Daoy (cell line): ENCODE measurements at regions not wholly inside any gene's neighbourhood (a gene's known extent, or its start where the extent isn't known, plus 50 kb on each side); places are given as distances from the start of the nearest gene placed in this dataset.
"Not testable (repeated sequence)": the region's sequence is repeated elsewhere in the genome, so short reads cannot be mapped to it uniquely, and the experiment has no call there.

Source experiments
- DNase-seq: peaks from one replicate; pipeline ENCODE4 v3.0.0-alpha.2; 2015; ENCODE audit warnings: low read depth

DNA sequence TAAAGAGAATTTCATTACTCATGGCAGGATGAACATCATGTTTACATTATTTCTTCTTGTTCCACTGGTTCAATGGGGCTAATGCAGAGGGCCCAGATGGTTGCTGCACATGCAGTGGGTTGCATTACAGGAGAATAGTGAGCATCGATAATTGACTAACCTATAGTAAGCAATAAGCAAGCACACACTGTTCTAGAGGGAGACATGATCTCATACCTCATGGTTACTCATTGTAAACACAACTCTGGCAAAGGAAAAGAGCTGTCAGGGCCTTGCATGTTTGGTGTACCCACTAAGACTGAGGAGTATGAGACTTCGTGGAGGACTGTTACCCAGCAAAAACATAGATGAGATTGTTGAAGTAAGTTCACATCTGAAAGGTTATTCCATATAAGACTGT, 885.6 kb upstream of the VRK2 start:
- DNase-seq: peak; percentile 10

DNA sequence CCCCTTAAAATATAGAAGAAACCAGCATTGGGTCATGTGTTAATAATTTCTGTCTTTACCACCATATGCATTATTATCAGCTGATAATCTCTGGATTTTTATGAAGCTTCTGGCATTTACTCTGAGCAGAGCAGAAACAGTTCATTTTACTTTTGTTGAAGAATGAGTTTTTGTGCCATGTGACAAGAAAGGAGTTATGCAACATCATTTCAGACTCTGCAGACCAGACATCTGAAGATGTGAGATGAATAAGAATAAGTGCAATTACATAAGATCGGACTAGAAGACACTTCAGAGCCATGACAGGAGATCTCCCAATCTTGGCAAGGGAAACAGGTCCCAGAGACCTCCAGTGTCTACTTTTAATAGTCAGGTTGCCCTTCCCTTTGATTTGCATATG, 869.4 kb upstream of the VRK2 start:
- no peak for DNase-seq

- DNase-seq: peak; percentile 25
These were observed 866.5 kb upstream of the VRK2 start for GRCh38 chr2:57180042-57180567.

DNA sequence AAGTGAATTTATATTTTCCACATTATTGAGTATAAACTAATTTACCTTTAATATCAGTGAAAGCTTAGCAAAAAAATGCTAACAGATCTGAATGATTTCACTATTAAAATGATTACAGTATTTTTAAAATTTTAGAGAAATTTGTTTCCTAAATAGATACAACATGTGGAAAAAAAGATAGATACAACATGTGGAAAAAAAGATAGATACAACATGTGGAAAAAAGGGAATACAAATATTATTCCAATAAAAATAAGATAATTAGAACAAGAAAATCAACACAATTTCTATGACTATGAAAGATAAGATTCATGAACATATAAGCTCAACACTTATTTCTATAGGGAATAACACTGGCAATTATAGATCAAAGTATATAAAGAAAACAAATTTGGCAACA, 865.9 kb upstream of the VRK2 start:
- DNase-seq: no peak

DNA sequence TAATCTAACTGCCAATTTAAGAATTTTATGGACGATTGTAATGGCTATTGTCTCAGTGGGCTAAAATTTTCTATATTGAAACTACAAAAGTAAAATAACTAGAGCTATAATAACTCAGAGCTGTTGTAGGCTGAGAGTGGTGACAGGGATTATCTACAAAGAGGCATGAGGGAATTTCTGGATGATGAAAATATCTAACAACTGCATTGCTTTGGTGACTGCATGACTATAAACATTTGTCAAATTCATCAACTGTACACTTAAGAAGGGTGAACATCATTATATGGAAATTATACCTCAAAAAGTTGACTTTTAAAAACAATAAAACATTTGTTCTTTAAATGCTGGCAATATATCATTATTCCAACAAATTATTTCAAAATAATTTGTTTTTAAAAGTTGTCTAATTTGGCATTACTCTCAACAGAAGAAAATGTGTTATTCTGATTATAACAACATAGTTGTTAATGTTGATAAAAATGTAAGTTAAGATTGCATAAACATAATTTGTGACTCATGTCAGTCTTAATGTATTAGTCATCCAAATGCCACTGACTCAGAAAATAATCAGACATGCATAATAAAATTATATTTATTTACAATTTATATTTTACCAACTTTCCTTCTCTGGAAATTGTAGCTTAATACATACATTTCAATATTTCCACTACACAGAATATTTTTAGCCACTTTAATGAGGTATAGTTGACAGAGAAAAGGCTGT, 865.1 kb upstream of the VRK2 start:
- DNase-seq: peak; percentile 1

DNA sequence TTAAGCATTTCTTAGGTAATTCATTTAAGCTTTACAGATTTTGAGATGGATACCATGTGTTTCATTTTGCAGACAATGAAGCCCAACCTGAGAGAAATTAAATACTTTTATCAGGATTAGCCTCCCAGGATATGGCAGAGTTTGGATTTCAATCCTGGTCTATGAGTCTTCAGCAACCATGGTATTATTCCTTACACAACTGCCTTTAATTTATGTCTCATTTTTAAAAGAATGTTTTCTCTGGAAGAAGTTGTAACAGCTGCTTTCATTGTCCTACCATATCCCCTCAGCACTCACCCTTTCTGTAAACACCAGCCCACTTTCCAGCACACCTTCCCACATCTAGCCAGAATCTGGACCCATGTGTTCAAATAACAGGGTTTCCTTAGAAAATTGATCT, 863.7 kb upstream of the VRK2 start:
- no peak for DNase-seq

DNA sequence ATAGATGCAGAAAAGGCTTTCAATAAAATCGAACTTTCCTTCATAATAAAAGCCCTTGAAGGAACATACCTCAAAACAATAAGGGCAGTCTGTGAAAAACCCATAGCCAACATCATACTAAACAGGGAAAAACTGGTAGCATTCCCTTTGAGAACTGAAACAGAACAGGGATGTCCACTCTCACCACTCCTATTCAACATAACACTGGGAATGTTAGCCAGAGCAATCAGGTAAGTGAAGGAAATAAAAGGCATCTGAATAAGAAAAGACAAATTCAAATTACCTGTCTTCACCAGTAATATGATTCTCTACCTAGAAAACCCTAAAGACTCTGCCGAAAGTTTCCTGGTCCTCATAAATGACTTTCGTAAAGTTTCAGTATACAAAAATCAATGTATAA, 861.0 kb upstream of the VRK2 start:
- DNase-seq: no peak

DNA sequence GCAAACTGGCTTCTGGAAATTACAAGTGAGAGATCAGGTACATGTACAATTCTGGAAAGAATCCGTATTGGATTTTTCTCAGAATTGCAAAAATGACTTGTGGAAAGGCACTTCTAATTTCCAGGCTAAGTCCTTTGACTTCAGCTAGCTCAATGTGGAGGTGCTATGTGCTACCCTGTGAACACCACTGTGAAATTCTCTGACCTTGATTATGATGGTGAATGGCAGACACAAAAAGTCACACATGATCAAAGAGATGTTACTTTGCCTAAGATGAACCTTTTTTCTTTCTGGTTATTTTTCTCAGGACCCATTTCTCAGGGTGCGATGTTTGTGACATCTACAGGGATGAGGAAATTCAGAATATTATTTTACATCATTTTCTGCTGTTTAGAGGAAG, 856.6 kb upstream of the VRK2 start:
- DNase-seq: no peak

- no peak for DNase-seq
These were observed 846.9 kb upstream of the VRK2 start for GRCh38 chr2:57199663-57200062.

- DNase-seq: no peak
These were observed 842.2 kb upstream of the VRK2 start for GRCh38 chr2:57204364-57204763.

DNA sequence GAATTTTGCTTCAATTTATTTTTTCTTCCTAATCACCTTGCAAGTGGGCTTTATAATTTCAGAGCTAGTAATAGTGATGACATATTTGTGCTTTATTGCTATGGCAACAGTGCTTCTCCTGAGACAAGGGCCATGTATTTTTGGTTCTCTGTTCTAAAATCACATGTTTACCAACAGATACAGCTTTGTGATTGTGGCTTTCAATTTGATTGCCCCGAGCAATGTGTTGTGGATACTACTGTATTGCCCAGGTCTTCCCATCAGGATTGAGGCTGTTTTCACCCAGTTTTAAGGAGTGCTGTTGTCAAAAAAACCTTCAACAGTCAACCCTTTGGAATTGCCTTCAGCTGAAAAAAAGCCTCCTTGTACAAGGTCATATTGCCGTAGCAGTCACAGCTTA, 841.4 kb upstream of the VRK2 start:
- no peak for DNase-seq

GRCh38 chr2:57207191-57207590, 839.4 kb upstream of the VRK2 start:
- DNase-seq: no peak

- no peak for DNase-seq
These were observed 836.8 kb upstream of the VRK2 start for GRCh38 chr2:57209799-57210198.

- DNase-seq: no peak
These were observed 835.8 kb upstream of the VRK2 start for GRCh38 chr2:57210855-57211254.

DNA sequence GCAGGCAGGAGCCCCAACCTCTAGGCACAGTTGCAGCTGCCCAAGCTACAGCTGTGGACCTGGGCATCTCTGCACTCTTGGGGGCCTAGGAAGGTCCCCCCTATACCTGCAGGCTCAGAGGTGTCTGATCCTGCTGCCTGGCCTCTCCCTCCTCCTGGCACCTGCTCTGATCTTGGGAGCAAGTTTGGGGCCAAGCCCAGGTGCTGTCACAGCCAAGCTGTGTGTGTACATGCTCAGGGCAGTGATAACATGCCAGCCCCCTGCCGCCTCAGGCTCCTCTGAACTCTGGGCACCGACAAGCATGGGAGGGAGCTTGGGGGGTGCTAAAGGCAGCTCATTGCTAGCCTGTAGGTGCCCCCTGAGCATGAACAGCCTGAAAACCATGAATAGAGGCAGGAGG, 829.6 kb upstream of the VRK2 start:
- DNase-seq: no peak

GRCh38 chr2:57218206-57218605, 828.4 kb upstream of the VRK2 start:
- no peak for DNase-seq

GRCh38 chr2:57229706-57230105, 816.9 kb upstream of the VRK2 start:
- DNase-seq: not testable (repeated sequence)

GRCh38 chr2:57232341-57232740, 814.3 kb upstream of the VRK2 start:
- DNase-seq: not testable (repeated sequence)

- DNase-seq: not testable (repeated sequence)
These were observed 795.1 kb upstream of the VRK2 start for GRCh38 chr2:57251495-57251894.

GRCh38 chr2:57276408-57276807, 770.2 kb upstream of the VRK2 start:
- DNase-seq: not testable (repeated sequence)

DNA sequence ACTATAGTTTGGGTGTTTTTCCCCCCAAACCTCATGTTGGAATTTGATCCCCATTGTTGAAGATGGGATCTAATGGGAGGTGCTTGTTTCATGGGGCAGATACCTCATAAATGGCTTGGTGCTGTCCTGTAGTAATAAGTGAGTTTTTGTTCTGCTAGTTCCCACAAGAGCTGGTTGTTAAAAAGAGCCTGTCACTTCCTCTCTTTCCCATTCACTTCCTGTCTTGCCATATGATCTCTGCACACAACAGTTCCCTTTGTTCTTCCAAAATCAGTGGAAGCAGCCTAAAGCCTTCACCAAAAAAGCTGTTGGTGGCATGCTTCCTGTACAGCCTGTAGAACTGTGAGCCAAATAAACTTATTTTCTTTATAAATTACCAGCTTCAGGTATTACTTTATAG, 768.2 kb upstream of the VRK2 start:
- DNase-seq: no peak

DNA sequence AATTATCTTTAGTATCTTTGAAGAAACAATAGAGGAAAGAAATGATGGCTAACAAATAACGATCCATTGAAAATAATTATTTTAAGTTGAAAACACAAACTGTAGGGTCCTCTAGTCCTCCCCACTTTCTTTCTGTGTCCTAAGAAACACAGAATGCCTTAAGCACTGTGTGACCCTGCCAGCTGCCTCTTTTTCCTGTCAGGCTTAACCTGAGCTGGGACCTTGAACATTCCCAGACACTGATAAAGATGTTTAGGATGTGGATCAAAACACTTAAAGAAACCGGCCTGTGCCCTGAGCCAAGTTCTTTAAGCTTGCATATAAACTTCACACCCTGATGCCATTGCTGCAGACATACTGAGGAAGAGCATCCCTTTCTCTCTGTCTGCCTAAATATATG, 755.4 kb upstream of the VRK2 start:
- DNase-seq: no peak

- DNase-seq: peak; percentile 58
These were observed 749.6 kb upstream of the VRK2 start for GRCh38 chr2:57296795-57297517.
